ENCODE measurements at regions not wholly inside any gene's neighbourhood (a gene's known extent, or its start where the extent isn't known, plus 50 kb on each side); places are given as distances from the start of the nearest gene placed in this dataset.

DNA sequence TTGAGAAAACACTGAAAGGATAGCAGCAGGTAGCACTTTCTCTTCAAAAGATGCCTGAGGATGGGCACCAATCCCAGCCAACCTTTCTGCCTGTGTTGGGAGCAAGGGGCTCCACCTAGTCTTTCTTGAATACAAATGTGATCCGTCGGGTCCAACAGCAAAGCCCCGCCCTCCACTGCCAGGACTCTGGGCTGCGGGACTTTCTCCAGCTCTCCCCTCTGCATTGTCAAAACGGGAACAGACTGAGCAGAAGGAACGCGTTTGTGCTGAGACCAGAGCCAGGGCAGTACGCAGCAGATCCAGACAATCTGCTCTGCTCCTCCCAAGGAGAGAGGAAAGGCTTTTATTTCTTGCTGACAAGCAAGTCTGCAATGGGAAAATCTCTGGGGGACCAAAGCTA lies 139.7 kb downstream of the SEC61B start:
- no peak for DNase-seq (ENCODE audit: extremely low read depth in 1 of 2, low read depth in 1 of 2)

DNA sequence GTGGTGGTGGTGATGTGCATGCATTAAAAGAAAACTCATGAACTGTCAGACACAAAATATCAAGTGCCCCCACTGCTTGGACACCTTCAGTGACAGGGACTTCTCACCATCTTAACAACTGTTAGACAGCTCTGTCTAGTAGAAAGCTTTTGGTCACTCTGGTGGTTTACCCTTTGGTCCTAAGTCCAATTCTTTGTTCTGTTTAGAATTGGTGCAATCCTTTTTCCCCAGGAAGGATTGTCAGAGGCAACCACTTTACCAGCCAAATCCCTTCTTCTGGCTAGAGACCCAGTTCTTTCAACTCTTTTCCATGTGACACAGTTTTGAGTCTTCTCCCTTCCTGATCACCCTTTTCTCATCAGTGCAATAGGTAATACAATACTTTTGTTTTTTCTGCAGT lies 140.2 kb downstream of the SEC61B start:
- DNase-seq (ENCODE audit: extremely low read depth in 1 of 2, low read depth in 1 of 2) = no peak

DNA sequence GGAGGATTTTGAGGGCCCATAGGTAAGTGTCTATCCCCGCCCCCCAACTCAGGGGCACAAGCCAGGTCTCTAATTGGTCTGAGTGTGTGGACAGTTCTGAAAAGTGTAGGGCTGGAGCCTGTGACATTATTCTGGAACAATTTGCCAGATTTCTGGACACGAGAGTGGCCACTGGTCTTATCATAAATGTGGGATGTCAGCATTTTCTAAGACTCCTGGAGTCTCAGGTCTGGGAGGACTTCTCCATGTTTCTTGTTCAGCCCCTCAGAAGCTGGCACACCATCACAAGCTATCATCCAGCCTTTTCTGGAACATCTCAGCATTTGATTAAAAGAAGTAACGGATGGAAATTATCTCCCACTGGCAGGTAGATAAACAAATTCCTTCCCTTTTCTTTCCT lies 141.4 kb downstream of the SEC61B start:
- DNase-seq (ENCODE audit: extremely low read depth in 1 of 2, low read depth in 1 of 2) = no peak

DNA sequence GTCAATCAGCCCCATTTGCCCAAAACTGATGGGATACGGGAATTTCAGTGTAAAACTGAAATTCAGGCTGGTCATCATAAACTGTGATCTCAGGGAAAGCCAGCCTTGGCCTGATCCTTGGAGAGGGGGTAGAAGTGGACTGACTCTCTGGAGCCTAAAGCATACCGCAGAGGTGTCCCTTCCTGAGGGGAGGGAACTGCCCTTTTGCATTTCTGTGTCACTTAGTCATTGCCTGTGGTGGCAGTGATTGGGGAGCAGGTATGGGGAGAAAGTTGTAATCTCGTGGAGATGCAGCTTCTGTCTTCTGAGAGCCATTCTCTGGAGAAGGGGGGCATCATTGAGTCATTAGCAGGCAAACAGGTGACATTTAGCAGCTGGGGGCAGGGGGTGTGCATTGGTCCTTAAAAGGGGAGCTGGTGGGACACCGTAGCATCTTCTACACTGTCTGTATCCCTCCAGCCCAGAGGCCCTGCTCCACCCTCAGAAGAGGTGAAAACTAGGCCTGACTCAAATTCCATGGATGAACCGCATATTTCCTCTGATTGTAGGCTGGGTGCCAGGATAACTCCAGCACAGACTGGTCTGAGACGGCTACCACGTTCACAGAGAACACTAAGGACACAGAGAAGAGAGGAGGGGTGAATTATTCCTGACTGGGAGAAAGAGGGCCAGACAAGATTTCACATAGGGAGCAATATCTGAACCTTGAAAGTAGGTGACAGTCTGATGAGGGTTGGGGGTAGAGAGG lies 143.3 kb downstream of the SEC61B start:
- no peak for DNase-seq (ENCODE audit: extremely low read depth in 1 of 2, low read depth in 1 of 2)

DNA sequence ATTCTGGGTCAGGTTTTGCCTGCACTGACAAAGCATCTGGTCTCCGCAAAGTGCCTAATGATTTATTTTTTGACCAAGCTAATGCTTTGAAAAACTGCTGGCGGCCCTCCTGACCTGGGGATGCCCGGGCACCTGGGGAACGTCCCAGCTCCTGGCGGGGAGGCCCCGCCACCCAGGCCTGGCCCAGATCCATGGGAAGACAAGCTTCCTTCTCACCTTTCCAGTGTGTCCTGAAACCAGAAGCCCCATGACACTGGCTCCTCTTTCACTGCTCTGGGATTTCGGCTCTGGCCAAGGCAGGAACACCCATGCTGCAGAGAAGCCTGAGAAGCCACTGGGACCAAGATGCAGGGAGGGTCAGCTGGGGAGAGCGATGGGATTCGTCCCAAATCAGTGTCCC lies 144.1 kb downstream of the SEC61B start:
- DNase-seq (ENCODE audit: extremely low read depth in 1 of 2, low read depth in 1 of 2) = no peak

DNA sequence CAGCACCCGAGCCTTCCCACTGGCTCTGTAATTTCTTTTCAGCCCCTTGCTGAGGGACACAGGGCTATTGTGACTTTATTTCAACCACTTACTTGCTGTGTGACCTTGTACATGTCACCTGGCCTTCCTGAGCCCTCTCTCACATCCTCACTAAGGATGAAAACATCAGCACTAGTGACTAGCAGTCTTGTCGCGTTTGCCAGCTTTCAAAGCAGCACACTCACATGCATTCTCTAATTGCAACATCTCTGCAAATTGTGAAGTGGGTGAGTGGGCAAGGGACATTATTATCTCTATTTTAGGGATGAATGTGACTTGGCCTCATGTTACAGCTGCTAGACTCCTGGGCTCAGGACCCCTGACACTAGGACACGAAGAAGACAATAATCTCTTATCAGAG lies 144.5 kb downstream of the SEC61B start:
- DNase-seq (ENCODE audit: extremely low read depth in 1 of 2, low read depth in 1 of 2) = no peak

DNA sequence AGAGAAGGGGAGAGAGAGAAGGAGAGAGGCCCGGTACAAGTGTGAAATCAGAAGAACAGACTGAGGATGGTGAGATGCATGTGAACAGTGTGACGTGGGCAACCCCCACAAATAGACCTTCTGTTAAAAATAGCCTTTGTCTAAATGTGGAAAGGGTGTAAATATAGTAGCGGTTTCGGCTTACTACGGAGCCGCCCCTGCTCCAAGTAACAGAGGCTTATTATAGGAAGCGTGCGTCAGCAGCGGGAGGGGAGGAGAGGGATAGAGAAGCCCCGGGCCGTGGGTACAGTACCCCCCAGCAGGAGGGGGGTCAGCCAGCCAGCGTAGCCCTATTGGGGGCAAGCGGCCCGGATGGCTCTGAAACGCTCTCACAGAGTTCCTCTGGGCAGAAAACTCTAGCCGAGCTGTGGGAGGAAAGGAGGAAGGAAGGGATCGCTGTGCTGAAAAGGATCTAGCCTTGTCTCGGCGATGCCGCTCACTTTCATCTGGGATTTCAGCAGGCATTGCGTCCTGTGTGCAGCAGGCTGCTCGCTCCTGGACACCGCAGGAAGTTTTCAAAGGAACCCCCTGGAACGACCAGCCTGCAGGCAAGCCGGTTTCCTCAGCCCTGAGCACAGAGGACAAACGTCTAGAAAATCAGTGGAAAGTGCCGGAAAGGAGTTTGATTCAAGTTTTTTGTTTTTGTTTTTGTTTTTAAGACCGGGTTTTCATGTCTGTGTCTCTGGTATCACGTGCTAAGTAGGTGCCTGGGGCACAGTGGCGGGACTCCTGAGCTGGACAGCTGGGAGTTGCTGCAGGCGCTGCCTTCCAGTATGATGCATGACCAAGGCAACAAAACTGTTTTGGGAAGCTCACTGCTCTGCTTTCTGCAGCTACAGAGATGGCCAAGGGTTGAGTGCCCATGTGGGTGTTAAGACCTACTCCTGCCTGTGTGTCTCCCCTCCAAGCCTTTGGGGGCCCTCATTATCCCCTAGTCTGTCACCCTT lies 146.6 kb downstream of the SEC61B start:
- DNase-seq (ENCODE audit: extremely low read depth in 1 of 2, low read depth in 1 of 2) = no peak

DNA sequence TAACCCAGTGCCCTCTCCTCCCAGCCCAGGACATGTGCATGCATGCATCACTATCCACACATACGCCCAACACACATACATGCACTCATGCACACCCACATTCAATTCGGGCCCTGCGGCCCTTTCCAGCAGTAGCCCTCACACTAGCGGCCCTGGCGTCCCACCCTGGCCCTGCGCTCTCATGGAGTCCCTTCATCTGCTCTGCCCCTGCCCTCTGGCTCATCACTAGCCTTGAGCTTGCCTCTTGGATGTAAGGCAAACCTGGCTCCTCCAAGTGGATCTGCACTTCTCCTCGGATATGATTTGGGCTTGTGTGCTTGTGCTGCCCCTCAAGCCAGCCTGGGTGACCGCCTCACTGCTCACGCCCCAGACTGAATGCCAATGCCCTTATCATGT lies 147.2 kb downstream of the SEC61B start:
- no peak for DNase-seq (ENCODE audit: extremely low read depth in 1 of 2, low read depth in 1 of 2)

DNA sequence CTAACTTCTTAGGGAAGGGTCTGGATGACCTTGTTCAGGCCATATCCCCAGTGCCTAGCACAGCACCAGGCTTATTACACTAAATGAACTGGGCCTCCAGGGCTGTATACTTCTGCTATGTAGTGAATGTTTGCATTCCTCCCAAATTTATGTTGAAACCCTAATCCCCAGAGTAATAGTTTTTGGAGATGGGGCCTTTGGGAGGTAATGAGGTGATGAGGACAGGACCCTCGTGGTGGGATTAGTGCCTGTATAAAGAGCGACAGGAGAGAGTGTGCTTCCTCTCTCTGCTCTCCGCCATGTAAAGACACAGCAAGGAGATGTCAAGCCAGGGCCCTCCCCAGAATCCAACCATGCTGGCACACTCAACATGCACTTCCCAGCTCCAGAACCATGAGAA lies 148.3 kb downstream of the SEC61B start:
- no peak for DNase-seq (ENCODE audit: extremely low read depth in 1 of 2, low read depth in 1 of 2)

DNA sequence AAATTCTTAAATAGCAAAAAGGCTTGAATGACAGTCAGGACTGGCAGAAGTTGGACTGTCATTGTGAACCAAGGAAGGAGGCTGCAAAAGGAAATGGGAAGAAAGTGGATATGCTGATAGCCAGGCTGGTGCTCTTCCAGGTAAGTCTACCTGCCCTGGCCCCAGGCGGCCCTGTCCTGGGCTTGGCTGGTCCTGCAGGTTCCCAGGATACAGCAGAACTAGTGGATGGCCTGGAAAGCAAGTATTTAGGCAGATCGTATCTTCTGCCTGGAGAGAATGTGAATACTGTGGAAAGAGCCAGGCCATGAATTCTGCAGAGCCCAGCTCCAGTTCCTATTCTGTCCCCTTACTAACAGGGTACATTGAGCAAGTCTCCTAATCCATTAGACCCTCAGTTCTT lies 149.3 kb downstream of the SEC61B start:
- DNase-seq (ENCODE audit: extremely low read depth in 1 of 2, low read depth in 1 of 2) = no peak

DNA sequence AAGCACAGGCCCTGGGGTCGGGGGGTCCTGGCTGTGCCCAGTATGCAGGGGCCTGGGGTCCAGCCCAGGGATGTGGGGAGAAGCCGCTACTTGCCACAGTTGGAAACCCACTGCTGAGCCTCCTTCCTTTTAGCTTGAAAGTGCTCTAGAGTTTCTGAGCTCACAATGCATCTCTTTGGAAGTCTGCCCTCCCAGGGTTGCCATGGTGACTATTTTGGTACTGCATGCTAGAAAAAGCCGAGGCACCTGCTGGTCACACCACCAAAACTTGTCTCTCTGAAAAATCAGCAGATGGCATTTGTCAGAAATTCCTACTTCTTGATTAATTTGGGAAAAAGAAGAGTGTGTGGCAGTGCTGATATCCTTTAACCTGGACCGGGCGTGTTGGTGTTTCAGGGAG lies 151.8 kb downstream of the SEC61B start:
- no peak for DNase-seq (ENCODE audit: extremely low read depth in 1 of 2, low read depth in 1 of 2)

DNA sequence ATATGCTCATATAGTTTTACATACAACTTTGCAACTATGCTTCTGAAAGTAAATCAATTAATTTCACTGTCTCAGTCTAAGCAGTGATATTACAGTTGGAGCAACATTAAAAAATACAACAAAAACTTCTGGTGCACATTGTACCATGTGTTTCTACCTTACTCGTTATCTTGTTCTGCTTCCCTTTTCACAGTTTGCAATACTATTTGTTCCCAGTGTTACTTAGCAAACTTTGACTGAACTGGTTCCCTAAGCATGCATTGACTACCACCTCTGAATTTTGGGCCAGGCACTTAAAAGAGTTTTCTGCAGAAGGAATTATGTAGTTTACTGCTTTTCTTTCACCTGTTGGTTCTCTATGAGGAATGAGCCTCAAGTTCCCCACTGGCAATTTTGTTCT lies 152.7 kb downstream of the SEC61B start:
- DNase-seq (ENCODE audit: extremely low read depth in 1 of 2, low read depth in 1 of 2) = no peak

DNA sequence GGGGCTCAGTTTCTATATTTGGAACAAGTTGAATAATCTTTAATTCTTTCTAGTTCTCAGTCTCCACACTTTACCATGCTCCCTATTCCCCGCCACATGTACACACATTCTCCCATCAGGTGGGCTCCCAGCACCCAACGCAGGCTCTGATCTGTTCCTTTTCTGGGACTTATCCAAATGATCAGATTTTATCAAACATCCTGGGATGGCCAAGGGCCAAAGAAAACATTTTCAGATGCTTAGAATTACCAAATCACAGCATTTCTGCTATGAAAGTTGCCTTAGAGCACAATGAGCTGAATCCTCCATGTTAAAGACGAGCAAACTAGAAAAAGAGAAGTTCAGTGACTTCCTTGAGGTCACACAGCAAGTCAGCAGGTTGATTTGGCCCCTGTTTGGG lies 153.4 kb downstream of the SEC61B start:
- DNase-seq (ENCODE audit: extremely low read depth in 1 of 2, low read depth in 1 of 2) = no peak

DNA sequence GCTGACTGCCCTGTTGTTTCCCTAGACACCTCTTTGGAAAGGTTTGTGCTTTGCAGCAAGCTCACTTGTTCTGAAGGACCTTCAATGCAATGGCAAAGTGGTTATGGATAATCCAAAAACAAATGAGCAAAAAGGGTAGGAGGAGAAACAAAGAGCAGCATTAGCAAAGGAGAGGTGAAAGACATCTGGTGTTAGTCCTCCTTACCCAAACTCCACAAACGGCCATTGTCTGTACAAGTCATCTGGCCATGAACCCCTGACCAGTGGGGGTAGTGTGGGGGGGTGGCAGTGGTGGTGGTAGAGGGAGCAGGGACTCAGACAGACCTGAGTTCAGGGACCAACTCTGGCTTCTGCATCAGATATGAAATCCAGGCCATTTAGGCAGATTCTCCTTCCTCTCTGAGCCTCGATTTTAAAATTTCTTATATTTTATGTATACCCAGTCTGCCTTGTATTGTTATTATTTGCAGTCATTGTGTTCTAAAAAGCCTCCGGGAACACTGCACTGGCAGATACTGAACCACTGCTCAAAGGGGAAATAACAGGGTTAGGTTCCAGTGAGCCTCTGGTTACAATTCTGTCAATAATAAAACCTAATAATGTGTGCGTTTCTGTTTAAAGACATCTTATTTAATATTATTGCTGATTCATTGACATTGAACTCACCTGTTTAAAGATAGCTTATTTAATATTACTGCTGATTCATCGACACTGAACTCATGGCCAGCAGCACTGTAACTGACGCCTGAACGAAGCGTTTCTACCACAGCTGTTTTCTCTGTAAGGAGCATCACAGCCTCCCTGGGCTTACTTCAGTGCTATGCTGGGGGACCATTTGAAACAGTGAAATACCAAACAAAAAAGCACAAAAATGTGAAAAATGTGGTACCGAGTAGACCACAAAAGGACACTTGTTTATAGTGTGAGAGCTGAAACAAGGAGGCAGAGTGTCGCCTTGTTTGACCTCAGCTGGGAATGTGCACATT lies 156.0 kb downstream of the SEC61B start:
- DNase-seq (ENCODE audit: extremely low read depth in 1 of 2, low read depth in 1 of 2) = no peak

DNA sequence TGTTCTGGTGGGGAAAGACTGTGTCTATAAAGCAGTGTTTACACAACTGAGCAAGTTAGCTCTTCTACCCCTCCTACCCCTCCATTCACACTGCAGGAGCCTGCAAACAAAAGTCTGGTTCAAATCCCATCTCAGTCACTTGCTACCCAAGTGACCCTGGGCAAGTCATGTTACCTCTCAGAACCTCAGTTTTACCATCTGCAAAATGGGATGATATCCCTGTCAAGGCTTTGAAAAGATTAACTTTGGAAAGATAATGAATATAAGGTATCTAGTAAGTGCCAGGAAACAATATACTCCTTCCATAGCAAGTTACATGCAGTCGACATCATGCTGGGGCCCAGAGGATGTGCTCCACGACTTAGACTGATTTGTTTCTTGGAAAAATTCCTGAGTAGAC lies 161.5 kb downstream of the SEC61B start:
- DNase-seq (ENCODE audit: extremely low read depth in 1 of 2, low read depth in 1 of 2) = no peak

DNA sequence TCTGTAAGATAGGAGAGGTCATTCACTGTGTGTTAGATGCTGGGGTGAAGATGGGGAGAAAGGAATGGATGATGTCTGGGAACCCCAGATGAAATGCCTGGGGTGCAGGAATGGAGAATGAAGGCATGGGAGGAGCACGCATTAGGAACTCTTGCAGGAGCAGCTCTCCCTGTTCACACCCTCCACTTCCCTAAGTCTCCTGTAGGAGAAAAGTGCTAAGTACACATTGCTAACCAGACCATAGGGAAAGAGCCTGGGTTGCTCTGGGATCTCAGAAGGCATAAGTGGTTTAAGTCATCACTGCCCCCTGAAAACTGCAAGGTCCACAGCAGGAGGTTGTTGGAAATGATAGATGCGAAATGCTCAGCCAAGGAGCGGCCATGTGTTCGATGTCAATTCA lies 163.1 kb downstream of the SEC61B start:
- no peak for DNase-seq (ENCODE audit: extremely low read depth in 1 of 2, low read depth in 1 of 2)

DNA sequence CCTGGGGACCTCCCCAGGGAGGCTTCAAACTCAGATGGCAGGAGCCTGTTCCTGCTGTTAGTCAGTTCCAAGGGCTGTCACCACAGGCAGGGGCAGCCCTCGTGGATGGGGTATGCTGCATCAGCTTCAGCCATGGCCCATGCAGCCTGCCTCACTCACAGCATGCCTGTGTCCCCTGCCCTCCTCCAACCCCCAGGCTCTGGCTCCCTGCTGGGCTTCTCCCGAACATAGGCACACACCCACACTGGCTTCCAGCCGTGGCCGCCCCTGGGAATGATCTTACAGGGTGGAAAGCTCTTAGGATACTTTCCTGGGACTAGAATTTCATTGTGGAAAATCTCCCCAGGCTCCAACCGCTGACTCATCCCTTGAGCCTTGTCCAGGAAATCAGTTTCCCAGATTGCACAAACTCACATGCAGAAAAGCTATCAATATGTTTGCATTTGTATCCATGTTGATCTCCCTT lies 163.8 kb downstream of the SEC61B start:
- DNase-seq (ENCODE audit: extremely low read depth in 1 of 2, low read depth in 1 of 2) = no peak

DNA sequence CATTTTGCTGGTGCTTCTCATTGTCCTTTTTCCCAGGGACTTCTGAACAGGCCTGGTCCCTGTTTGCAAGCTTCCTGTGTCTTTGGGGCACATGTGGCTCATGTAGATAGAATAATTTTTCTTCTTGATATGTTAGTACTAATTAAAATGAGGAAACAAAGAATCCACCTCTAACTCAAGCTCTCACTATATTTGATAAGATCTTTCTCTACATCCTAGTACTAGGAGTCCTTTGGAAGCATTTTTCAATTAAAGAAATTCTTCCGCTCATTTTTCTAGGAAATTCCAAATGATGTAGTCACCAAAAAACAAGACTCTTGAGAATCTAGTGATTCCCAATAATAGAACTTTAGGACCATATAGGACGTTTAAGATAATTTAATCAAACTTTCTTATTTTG lies 165.3 kb downstream of the SEC61B start:
- no peak for DNase-seq (ENCODE audit: extremely low read depth in 1 of 2, low read depth in 1 of 2)

DNA sequence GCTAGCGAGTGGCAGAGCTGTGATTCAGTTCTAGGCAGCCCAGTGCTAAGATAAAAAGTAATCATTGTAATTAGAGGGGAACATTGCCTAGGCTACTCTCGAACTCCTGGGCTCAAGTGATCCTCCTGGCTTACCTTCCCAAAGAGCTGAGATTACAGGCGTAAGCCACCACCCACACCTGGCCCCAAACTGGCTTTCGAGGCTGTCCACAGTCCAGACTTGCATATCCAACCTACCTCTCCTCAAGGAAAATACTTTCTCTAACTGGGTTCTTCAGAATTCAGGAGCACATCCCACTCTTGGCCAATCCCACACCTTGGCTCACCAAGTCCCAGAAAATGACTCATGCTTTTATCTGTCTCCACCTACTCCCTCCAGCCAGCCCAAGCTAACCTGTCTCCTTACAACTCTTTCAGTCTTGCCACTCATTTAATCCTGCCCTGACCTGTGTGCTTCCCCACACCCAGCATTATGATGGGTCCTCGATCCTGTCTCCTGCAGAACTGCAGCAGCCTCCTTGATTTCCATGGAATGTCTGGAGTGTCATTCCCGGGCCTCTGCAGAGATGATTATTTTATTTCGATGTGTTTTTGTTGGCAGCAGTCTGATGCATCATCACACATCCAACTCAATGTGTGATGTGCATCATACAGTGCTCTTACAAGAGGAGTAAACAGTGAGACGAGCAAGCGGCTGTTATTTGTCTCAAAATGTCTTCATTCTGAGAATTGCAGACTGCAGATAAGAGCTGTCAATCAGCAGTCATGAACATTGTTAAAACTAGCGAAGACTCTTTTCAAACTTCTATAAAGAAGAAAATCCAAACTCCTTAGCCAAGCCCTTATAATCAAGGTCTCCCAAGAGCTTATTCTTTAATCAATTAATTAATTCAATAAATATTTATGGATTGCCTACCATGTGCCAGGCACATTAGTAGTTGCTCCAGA lies 167.3 kb downstream of the SEC61B start:
- no peak for DNase-seq (ENCODE audit: extremely low read depth in 1 of 2, low read depth in 1 of 2)
